Inflammatory macrophage treated with lipopolysaccharide for 1 hour (primary cell): ENCODE measurements at regions not wholly inside any gene's neighbourhood (a gene's known extent, or its start where the extent isn't known, plus 50 kb on each side); places are given as distances from the start of the nearest gene placed in this dataset.

Experiments used
- DNase-seq, 2 donors: peaks; one replicate each; pipeline ENCODE4 v3.0.0-alpha.2; 2020 to 2022

- no peak for DNase-seq
Measured at GRCh38 chr21:28444557-28444956, 548.1 kb downstream of the LTN1 start.

GRCh38 chr21:28444111-28444510 is 548.6 kb downstream of the LTN1 start:
- no peak for DNase-seq

GRCh38 chr21:28442624-28443023 is 550.1 kb downstream of the LTN1 start:
- no peak for DNase-seq

GRCh38 chr21:28442085-28442484 is 550.6 kb downstream of the LTN1 start:
- no peak for DNase-seq

GRCh38 chr21:28439788-28440187 is 552.9 kb downstream of the LTN1 start:
- no peak for DNase-seq

- no peak for DNase-seq
Measured at GRCh38 chr21:28439251-28439650, 553.4 kb downstream of the LTN1 start.

- DNase-seq: no peak
Measured at GRCh38 chr21:28437061-28437460, 555.6 kb downstream of the LTN1 start.

- DNase-seq: no peak
Measured at GRCh38 chr21:28436286-28436932, 556.3 kb downstream of the LTN1 start.

- no peak for DNase-seq
Measured at GRCh38 chr21:28431527-28432200, 561.0 kb downstream of the LTN1 start.

- DNase-seq: no peak
Measured at GRCh38 chr21:28431022-28431421, 561.7 kb downstream of the LTN1 start.

- DNase-seq: no peak
Measured at GRCh38 chr21:28429161-28429560, 563.5 kb downstream of the LTN1 start.

GRCh38 chr21:28427394-28428022 is 565.2 kb downstream of the LTN1 start:
- DNase-seq: no peak

GRCh38 chr21:28426545-28426944 is 566.1 kb downstream of the LTN1 start:
- no peak for DNase-seq

GRCh38 chr21:28423521-28424190 is 569.0 kb downstream of the LTN1 start:
- DNase-seq: no peak

- DNase-seq: no peak
Measured at GRCh38 chr21:28421716-28422524, 570.8 kb downstream of the LTN1 start.

- DNase-seq: no peak
Measured at GRCh38 chr21:28419811-28420210, 572.9 kb downstream of the LTN1 start.

GRCh38 chr21:28418726-28419514 is 573.8 kb downstream of the LTN1 start:
- no peak for DNase-seq

GRCh38 chr21:28410256-28410655 is 582.4 kb downstream of the LTN1 start:
- DNase-seq: peak; percentile 63 to 74

- no peak for DNase-seq
Measured at GRCh38 chr21:28402616-28402989, 590.1 kb downstream of the LTN1 start.

- DNase-seq: no peak
Measured at GRCh38 chr21:28397040-28397439, 595.6 kb downstream of the LTN1 start.

- no peak for DNase-seq
Measured at GRCh38 chr21:28396421-28396820, 596.3 kb downstream of the LTN1 start.

GRCh38 chr21:28393279-28393678 is 599.4 kb downstream of the LTN1 start:
- DNase-seq: no peak
